GM12872 (cell line): ENCODE measurements at regions not wholly inside any gene's neighbourhood (a gene's known extent, or its start where the extent isn't known, plus 50 kb on each side); places are given as distances from the start of the nearest gene placed in this dataset.
A peak's percentile ranks its signal among the peaks of the same experiment; 100 is the strongest.

Source experiments
- TF ChIP-seq, protein P1 (sequence below): IDR thresholded peaks from 3 replicates; pipeline ENCODE4 v1.5.1; 2011; ENCODE audit warnings: low read depth, mild to moderate bottlenecking, low read length, moderate library complexity; ENCODE audit not compliant: insufficient read depth

DNA sequence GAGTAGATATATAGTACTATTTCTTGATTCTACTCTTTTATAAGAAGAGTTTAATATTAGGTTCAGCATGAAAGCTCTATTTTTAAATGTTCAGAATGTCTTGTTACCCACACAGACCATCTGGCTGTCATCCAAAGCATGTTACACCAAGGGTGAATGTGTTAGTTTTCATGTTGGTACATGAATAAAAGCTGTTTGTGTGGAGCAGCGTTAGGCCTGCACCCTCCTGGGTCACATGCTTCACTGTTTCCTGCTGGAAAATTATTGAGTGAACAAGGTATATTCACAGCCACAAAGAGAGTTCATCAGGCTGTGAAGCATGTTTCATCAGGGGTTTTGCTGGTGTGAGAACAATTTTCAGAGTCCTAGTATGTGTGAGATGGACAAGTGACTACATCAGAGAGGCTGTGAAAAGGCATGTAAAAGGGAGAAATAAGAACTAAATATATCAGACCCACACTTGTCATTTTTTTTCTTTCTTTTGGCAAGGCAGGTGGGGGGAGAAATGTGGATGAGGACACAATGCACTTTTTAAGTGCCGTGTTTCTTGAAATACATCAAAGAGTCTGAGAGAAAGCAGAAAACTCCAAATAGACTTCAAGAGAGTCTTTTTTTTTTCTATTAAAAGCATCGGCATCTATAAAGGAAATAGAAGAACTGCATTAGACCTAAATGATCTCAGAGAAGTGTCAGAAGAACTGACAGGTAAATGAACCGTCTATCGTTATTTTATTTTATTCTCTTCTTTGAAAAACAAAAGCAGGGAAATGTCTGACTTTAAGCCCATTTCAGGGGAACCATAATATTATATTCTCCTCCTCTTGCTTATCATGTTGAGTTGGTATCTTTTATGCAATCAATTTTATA is 2429.7 kb downstream of the PCDH7 start:
- TF ChIP-seq, protein P1, sequence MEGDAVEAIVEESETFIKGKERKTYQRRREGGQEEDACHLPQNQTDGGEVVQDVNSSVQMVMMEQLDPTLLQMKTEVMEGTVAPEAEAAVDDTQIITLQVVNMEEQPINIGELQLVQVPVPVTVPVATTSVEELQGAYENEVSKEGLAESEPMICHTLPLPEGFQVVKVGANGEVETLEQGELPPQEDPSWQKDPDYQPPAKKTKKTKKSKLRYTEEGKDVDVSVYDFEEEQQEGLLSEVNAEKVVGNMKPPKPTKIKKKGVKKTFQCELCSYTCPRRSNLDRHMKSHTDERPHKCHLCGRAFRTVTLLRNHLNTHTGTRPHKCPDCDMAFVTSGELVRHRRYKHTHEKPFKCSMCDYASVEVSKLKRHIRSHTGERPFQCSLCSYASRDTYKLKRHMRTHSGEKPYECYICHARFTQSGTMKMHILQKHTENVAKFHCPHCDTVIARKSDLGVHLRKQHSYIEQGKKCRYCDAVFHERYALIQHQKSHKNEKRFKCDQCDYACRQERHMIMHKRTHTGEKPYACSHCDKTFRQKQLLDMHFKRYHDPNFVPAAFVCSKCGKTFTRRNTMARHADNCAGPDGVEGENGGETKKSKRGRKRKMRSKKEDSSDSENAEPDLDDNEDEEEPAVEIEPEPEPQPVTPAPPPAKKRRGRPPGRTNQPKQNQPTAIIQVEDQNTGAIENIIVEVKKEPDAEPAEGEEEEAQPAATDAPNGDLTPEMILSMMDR, result no peak

DNA sequence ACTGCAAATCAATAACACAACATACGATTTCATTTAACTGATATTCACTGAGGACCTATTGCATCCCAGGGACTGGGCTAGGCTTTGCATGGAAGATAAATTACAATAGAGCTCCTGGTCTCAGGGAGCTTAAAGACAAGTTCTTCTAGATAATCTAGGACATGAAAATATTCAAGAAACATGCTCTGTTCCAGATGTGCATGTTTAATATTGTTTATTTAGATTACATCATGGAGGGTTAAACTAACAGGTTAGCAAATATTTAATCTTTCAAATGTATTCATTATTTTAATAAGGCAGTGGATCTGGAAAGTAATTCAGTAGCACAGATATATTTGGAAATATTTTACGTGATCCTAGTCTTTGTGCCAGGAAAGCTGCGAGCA is 2430.3 kb downstream of the PCDH7 start:
- TF ChIP-seq, protein P1, result no peak

DNA sequence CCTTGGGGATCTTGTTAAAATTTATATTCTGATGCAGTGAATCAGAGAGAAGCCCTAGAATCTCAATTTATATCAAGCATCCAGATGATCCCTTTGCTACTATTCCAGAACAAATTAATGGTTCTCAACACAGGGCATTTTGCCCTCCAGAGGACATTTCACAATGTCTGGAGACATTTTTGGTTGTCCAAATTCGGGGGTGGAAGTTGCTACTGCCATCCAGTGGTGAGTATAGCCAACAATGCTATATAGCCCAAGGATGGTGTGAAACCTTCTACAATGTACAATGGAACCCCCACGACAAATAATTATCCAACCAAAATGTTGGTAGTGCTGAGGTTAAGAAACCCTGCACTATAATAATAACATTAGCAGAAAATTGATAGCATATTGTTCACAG is 2440.0 kb downstream of the PCDH7 start:
- TF ChIP-seq, protein P1, result peak; percentile 48

DNA sequence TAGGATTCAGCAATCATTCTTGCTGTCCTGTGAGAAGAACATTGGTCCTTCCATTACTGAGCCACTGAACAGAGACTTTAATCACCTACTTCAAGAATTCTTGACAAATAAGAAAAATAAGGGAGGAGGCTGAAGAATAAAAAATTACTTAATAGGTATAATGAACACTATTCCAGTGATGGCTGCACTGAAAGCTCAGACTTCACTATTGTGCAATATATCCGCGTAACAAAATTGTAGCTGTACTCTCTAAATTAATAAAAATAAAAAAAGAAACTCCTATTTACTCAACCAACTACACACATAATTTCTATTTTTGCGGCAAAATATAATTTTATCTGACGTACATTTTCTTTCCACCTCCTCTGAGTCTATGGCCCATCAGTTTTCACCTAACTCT is 2441.0 kb downstream of the PCDH7 start:
- TF ChIP-seq, protein P1, result no peak

DNA sequence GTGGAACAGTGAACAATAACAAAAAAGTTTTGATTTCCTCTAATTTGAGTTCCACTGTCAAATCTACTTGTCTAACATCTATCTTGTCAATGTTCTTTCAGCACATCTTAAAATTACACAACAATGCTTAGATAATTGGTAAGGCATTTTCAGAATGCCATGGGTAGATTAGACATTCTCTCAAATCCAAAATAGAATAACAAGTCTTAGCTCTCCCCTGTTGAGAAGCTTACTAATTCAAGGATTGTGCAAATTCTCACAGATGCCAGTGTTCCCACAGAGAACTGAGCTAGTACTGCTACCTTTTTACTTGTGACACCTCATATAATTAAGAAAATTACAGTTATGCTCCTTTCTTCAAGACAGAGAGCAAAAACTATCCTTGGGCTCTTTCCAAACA is 2442.0 kb downstream of the PCDH7 start:
- TF ChIP-seq, protein P1, result no peak

DNA sequence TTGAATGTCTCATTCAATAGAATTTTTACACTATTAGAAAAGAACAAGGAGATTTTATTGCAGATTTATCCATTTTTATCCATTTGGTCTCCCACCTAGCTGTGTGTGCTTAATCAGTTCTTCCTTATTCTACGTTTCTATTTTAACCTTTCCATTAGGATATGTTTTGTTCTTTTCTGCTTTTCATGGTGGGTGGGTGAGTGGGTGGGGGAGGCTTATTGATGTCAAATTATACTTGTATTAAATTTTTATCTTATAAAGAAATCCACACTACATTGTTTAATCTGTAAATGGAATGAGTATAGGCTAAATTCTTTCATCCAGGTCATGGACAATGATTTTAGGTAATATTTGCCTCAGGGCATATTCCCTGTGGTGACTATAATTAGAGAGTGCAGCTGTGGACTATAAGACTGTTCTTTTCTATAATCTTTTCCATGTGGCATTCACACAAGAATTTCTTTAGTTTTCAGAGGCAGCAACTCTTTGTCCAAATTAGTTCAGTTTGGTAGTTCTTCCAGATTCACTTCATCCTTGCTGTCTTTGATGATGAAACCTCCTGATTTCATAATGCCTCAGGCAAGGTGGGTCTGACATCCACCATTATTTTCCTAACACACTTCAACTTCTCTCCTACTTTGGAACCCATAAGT is 2451.8 kb downstream of the PCDH7 start:
- TF ChIP-seq, protein P1, result no peak

DNA sequence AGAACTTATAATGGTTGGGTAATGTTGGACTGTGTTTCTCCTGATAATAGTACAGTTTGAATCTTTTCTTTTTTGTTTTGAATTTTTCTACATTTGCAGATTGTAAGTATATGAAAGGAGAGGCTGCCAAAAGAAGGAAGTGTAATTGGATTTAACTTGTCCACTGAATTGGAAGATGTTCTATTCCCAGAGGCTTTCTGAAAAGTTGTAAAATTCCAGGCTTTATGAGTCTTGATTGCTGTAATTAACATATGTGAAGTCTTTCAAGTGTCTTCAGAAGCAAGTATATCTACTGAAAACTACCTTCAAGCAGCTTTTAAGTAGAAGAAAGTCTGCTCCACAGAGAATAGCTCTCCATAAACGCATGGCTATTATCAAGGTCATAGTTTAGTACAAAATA is 2456.4 kb downstream of the PCDH7 start:
- TF ChIP-seq, protein P1, result no peak
